ENCODE measurements at regions not wholly inside any gene's neighbourhood (a gene's known extent, or its start where the extent isn't known, plus 50 kb on each side); places are given as distances from the start of the nearest gene placed in this dataset.

- no peak for TF ChIP-seq POLR2A (IDR thresholded peaks at IDR 0.05)
- TF ChIP-seq CTCF (IDR thresholded peaks at IDR 0.05 in 4 of 5, conservative IDR thresholded peaks at IDR 0.05 in 1 of 5), result no peak
These were observed 370.1 kb downstream of the CNTN6 start for GRCh38 chr3:1462856-1463450.

Data from gastrocnemius medialis (tissue), 4 donors.